ENCODE measurements at regions not wholly inside any gene's neighbourhood (a gene's known extent, or its start where the extent isn't known, plus 50 kb on each side); places are given as distances from the start of the nearest gene placed in this dataset.

DNA sequence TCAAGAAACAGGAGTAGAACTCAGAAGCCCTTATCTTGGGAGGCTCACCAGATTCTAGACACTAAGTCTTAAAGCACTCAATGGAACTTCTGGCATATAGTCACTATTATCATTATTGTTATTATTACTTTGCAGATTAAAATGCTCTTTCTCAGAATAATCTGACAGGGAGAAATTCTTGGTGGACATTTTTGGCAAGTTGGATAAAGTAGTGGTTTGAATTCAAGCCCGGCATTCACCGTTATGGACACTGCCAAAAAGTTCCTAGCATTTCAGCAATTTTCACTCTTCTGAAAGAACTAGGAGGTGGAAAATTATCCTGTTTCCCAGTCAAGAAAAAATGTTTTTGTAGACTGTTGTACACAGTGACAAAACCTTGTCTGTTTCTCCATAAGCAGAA, 179.6 kb upstream of the ISX start:
- TF ChIP-seq, protein P1, sequence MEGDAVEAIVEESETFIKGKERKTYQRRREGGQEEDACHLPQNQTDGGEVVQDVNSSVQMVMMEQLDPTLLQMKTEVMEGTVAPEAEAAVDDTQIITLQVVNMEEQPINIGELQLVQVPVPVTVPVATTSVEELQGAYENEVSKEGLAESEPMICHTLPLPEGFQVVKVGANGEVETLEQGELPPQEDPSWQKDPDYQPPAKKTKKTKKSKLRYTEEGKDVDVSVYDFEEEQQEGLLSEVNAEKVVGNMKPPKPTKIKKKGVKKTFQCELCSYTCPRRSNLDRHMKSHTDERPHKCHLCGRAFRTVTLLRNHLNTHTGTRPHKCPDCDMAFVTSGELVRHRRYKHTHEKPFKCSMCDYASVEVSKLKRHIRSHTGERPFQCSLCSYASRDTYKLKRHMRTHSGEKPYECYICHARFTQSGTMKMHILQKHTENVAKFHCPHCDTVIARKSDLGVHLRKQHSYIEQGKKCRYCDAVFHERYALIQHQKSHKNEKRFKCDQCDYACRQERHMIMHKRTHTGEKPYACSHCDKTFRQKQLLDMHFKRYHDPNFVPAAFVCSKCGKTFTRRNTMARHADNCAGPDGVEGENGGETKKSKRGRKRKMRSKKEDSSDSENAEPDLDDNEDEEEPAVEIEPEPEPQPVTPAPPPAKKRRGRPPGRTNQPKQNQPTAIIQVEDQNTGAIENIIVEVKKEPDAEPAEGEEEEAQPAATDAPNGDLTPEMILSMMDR (IDR thresholded peaks at IDR 0.05; ENCODE audit: insufficient read depth, low read depth, low read length, missing control alignments) = no peak
- H3K4me3 ChIP-seq (ENCODE audit: low read length) = no peak overlapping the region
- DNase-seq (ENCODE audit: low read depth) = no peak

DNA sequence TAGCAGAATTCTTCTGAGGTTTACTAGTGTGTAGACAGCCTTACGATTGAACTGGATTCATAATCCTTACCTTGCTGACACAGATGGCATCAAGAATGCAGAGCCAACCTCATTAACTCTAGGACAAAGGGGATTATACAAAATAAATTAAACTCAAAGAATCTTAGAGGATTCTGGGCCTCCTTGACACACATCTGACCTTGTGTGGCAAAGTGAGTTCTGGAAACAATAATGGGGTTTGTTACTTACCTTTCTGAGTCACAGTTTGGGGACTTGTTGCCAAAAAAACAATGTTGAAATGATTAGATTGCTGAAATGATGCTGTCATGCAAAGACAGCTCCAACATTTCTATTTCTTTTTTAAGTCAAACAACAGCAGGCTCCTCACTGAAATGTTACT, 179.1 kb upstream of the ISX start:
- TF ChIP-seq, protein P1 (IDR thresholded peaks at IDR 0.05; ENCODE audit: insufficient read depth, low read depth, low read length, missing control alignments) = no peak
- no peak overlapping the region for H3K4me3 ChIP-seq (ENCODE audit: low read length)
- DNase-seq (ENCODE audit: low read depth) = no peak

DNA sequence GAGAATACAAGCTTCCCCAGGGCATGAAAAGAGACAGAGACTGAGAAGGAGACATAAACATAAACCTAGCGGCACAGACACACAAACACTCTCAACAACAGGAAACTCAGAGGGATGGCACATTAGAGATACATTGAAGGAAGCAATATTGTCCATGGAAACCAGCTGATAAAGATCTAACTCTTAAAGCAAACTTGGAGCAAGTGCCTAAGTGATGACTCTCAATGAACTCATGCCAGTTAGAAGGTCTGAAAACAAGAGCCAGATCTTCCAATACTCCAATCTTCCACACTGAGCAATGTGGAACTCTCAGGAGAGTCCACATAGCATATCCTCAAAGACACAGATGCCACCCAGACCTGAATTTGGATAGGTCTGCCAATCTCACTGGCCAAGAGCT, 168.8 kb upstream of the ISX start:
- DNase-seq (ENCODE audit: low read depth) = no peak
- TF ChIP-seq, protein P1 (IDR thresholded peaks at IDR 0.05; ENCODE audit: insufficient read depth, low read depth, low read length, missing control alignments) = no peak
- no peak overlapping the region for H3K4me3 ChIP-seq (ENCODE audit: low read length)

DNA sequence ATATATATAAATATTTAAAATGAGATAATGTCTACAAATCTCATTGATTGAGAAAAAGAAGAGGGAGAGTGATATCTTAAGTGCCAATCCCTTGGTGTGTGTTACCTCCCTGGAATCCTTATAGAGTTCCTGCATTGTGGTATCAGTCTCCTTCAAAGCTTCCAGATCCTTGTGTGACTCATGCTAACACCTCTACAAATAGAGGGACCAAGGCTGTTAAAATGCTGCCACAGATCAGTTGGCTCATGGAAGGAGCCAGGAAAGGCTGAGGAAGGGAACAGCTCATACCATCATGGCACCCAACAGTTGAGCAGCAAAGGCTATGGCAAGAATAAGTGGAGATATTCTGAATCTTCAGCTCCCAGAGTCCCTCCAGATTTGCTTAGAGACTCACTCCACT, 163.6 kb upstream of the ISX start:
- DNase-seq (ENCODE audit: low read depth) = no peak
- no peak overlapping the region for H3K4me3 ChIP-seq (ENCODE audit: low read length)
- TF ChIP-seq, protein P1 (IDR thresholded peaks at IDR 0.05; ENCODE audit: insufficient read depth, low read depth, low read length, missing control alignments) = no peak

DNA sequence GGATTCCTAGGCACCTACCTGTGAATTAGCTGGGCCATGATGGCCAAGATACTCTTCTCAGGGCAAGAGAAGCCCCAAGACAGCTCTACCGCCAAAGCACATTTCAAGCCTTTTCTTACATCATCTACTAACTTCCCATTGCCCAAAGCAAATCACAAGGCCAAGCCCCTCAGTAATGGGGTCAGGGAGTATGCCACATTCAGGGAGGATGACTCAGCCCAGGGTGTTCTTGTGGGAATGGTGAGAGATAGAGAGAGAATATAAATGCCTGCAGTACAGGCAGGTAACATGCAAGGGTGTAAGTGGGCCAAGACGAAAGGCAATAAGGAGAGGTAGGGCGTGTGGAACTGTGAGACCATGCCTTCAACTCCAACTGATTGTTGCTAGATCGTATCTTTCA, 162.5 kb upstream of the ISX start:
- no peak overlapping the region for H3K4me3 ChIP-seq (ENCODE audit: low read length)
- TF ChIP-seq, protein P1 (IDR thresholded peaks at IDR 0.05; ENCODE audit: insufficient read depth, low read depth, low read length, missing control alignments) = no peak
- DNase-seq (ENCODE audit: low read depth) = no peak

DNA sequence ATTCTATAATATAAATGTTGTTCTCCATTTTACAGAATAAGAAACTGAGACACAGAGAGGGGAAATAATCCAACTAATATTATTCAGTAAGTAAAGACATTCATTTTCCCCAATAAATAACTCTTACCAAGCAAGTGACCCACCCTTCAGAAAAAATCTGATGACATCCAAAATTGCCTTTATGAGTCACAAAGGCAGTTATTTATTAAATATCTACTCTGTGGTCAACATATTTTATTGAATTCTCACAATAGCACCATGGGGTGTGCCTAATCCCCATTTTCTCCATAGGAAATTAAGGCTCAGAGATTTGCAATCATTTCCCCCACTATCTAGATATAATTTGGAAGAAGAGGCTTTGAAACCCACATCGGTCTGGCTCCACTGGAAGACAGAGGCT, 161.5 kb upstream of the ISX start:
- DNase-seq (ENCODE audit: low read depth) = no peak
- H3K4me3 ChIP-seq (ENCODE audit: low read length) = no peak overlapping the region
- TF ChIP-seq, protein P1 (IDR thresholded peaks at IDR 0.05; ENCODE audit: insufficient read depth, low read depth, low read length, missing control alignments) = no peak

DNA sequence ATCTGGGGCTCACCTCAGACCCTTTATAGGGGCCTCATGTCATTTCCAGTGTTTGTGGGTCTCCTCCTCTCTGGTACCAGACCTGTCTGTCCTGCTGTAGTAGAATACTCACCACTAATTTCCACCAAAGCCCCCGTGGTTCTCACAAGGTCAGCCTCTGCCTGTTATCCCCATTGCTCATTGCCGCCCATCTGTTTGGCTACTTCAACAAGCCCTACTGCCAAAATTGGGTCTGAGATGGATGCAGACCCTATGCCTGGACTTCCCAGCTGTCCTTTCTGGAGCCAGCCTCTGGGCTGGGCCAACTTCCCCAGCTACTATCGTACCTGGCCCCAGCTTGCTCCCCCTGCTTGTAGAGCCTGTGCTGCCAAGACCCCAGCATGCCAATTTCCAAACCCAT, 152.1 kb upstream of the ISX start:
- TF ChIP-seq, protein P1 (IDR thresholded peaks at IDR 0.05; ENCODE audit: insufficient read depth, low read depth, low read length, missing control alignments) = no peak
- no peak overlapping the region for H3K4me3 ChIP-seq (ENCODE audit: low read length)
- DNase-seq (ENCODE audit: low read depth) = no peak

All from epithelial cell of esophagus (primary cell).